ENCODE measurements at regions not wholly inside any gene's neighbourhood (a gene's known extent, or its start where the extent isn't known, plus 50 kb on each side); places are given as distances from the start of the nearest gene placed in this dataset.

- FAIRE-seq (no peak), DNase-seq (ENCODE audit: insufficient read length, low spot score) (no peak)
- TF ChIP-seq POLR2AphosphoS5 (IDR thresholded peaks at IDR 0.05; ENCODE audit: low read depth, low read length) (no peak), POLR2A (IDR thresholded peaks at IDR 0.05; ENCODE audit: low read depth, low read length) (no peak), POU2F2 (IDR thresholded peaks at IDR 0.05; ENCODE audit: low read depth, low read length) (no peak), TAF1 (IDR thresholded peaks at IDR 0.05; ENCODE audit: low read depth, low read length) (no peak), SPI1 (IDR thresholded peaks at IDR 0.05; ENCODE audit: low read depth, low read length) (no peak), PAX5 (IDR thresholded peaks at IDR 0.05; ENCODE audit: insufficient read depth, low read length, severe bottlenecking) (no peak)
Observed at GRCh38 chr19:28567834-28568233, 645.1 kb downstream of the UQCRFS1 start.

DNA sequence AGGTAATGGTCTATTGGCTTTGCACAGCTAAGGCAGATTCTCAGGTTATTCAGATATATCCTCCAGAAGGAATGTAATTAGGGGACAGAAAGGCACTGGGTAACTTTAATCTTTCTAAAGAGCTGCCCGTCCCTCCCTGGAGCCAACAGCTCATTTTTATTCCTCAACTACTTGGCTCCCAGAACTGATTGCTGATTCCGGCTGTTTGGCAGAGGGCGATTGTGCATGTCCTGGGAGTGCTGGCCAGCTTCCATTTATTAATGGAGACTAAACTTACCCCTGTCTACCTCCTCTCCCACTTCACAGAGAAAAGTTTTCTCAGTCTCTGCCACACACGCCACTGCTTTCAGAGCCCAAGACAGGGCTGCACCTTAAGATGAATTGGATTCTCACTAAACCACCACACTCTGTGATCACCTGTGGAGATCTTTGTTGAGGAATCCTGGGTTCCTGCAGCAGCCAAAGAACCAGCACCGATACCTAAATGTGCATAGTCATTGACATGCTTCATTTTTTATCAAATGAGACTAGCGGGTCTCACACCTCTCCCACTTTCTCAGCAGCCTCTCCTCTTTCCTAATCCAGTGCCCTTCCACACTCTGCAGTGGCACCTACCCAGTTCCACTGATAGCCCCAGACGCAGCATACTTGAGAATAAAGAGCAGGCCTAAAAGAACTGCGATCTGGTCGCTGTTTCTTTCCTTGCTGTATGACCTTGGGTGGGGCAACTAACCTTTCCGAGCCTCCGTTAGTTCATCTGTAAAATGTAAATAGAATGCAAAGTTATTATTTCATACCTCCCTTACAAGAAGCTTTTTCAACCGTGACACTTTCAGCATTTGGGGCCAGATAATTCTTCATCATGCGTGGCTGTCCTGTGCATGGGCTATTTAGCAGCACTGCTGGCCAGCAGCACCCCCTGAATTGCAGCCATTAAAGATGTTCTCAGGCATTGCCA is 648.7 kb downstream of the UQCRFS1 start:
- DNase-seq (ENCODE audit: insufficient read length, low spot score) (no peak), FAIRE-seq (no peak)
- TF ChIP-seq TAF1 (IDR thresholded peaks at IDR 0.05; ENCODE audit: low read depth, low read length) (no peak), POU2F2 (IDR thresholded peaks at IDR 0.05; ENCODE audit: low read depth, low read length) (no peak), POLR2A (IDR thresholded peaks at IDR 0.05; ENCODE audit: low read depth, low read length) (no peak), PAX5 (IDR thresholded peaks at IDR 0.05; ENCODE audit: insufficient read depth, low read length, severe bottlenecking) (no peak), SPI1 (IDR thresholded peaks at IDR 0.05; ENCODE audit: low read depth, low read length) (no peak), POLR2AphosphoS5 (IDR thresholded peaks at IDR 0.05; ENCODE audit: low read depth, low read length) (no peak)

GRCh38 chr19:28560786-28561185 is 652.2 kb downstream of the UQCRFS1 start:
- FAIRE-seq = no peak
- DNase-seq (ENCODE audit: insufficient read length, low spot score) = no peak
- TF ChIP-seq SPI1 (IDR thresholded peaks at IDR 0.05; ENCODE audit: low read depth, low read length) (no peak), TAF1 (IDR thresholded peaks at IDR 0.05; ENCODE audit: low read depth, low read length) (no peak), PAX5 (IDR thresholded peaks at IDR 0.05; ENCODE audit: insufficient read depth, low read length, severe bottlenecking) (no peak)

DNA sequence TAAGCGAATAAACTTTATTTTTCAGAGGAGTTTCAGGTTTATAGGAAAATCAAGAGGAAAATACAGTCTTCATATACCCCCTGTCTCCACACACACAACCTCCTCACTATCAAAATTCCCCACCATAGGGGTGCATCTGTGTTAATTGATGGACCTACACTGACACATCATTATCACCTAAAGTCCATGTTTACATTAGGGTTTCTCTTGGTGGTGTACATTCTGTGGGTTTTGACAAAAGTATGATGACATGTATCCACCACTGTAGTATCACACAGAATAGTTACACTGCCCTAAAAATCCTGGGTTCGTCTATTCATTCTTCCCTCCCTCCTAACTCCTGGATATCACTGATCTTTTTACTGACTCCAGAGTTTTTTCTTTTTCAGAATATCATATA is 654.2 kb downstream of the UQCRFS1 start:
- FAIRE-seq = no peak
- no peak for TF ChIP-seq PAX5 (IDR thresholded peaks at IDR 0.05; ENCODE audit: insufficient read depth, low read length, severe bottlenecking)
- TF ChIP-seq SPI1 (IDR thresholded peaks at IDR 0.05; ENCODE audit: low read depth, low read length) = no peak
- TF ChIP-seq POU2F2 (IDR thresholded peaks at IDR 0.05; ENCODE audit: low read depth, low read length) = no peak
- TF ChIP-seq POLR2AphosphoS5 (IDR thresholded peaks at IDR 0.05; ENCODE audit: low read depth, low read length) = no peak
- no peak for DNase-seq (ENCODE audit: insufficient read length, low spot score)

DNA sequence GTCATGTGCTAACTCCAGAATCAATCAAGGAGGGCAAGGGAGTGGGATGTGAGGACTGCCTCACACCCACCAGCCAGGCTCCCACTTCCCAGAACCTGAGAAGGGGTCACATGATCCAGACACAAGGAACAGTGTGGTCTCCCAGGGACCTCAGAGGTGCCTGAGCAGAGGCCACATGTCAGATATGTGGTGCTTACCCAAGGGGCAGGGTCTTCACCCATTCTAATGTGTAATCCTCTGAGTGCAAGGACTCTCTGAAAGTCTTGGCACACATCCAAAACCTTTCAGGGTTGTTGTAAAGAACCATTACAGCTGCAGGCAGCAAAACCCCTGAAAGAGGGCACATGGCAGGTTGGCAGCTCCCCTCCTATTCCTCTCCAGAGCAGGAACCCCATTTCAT is 656.6 kb downstream of the UQCRFS1 start:
- FAIRE-seq = no peak
- no peak for TF ChIP-seq TAF1 (IDR thresholded peaks at IDR 0.05; ENCODE audit: low read depth, low read length)
- TF ChIP-seq SPI1 (IDR thresholded peaks at IDR 0.05; ENCODE audit: low read depth, low read length) = no peak
- TF ChIP-seq PAX5 (IDR thresholded peaks at IDR 0.05; ENCODE audit: insufficient read depth, low read length, severe bottlenecking) = no peak
- no peak for TF ChIP-seq POU2F2 (IDR thresholded peaks at IDR 0.05; ENCODE audit: low read depth, low read length)
- no peak for TF ChIP-seq POLR2A (IDR thresholded peaks at IDR 0.05; ENCODE audit: low read depth, low read length)
- no peak for TF ChIP-seq POLR2AphosphoS5 (IDR thresholded peaks at IDR 0.05; ENCODE audit: low read depth, low read length)
- DNase-seq (ENCODE audit: insufficient read length, low spot score) = no peak

GRCh38 chr19:28555317-28555716 is 657.6 kb downstream of the UQCRFS1 start:
- no peak for FAIRE-seq
- no peak for TF ChIP-seq PAX5 (IDR thresholded peaks at IDR 0.05; ENCODE audit: insufficient read depth, low read length, severe bottlenecking)
- no peak for TF ChIP-seq SPI1 (IDR thresholded peaks at IDR 0.05; ENCODE audit: low read depth, low read length)
- TF ChIP-seq TAF1 (IDR thresholded peaks at IDR 0.05; ENCODE audit: low read depth, low read length) = no peak
- TF ChIP-seq POLR2AphosphoS5 (IDR thresholded peaks at IDR 0.05; ENCODE audit: low read depth, low read length) = no peak
- no peak for TF ChIP-seq POLR2A (IDR thresholded peaks at IDR 0.05; ENCODE audit: low read depth, low read length)
- TF ChIP-seq POU2F2 (IDR thresholded peaks at IDR 0.05; ENCODE audit: low read depth, low read length) = no peak
- no peak for DNase-seq (ENCODE audit: insufficient read length, low spot score)

DNA sequence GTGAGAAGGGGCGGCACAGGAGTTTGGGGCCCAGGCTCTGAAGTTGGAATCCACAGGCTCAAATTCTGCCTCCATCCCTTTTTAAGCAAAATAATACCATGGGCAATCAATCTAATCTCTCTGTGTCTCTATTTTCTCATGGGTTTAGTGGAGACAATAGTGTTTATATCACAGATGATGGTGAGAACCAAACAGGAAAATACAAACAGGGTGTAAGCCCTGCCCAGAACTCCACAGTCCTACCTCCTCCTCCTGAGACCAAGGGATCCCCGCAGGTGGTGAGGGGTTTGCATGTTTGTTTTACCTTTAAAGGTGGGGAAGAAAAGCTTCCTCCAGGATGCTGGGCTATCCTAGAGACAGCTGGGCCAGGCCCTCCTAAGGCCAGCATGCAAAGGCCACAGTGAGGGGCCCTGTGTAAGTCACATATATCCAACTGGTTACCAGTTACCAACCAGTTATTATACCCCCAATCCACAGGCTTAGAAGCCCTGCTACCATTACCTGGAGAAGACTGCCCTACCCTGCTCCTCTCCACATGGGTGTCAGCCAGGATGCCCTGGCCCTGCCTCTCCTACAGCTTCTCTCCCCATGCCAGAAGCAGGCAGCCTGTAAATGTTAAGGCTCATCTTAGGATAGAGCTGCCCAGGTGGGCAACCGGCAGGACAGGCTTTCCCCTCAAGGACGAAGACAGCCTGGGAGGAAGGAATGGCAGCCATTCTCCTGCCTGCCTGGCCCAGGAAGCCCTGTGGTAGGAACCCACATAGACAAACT is 658.4 kb downstream of the UQCRFS1 start:
- no peak for DNase-seq (ENCODE audit: insufficient read length, low spot score)
- no peak for FAIRE-seq
- TF ChIP-seq POU2F2 (IDR thresholded peaks at IDR 0.05; ENCODE audit: low read depth, low read length) (no peak), POLR2AphosphoS5 (IDR thresholded peaks at IDR 0.05; ENCODE audit: low read depth, low read length) (no peak), TAF1 (IDR thresholded peaks at IDR 0.05; ENCODE audit: low read depth, low read length) (no peak), PAX5 (IDR thresholded peaks at IDR 0.05; ENCODE audit: insufficient read depth, low read length, severe bottlenecking) (no peak), POLR2A (IDR thresholded peaks at IDR 0.05; ENCODE audit: low read depth, low read length) (no peak), SPI1 (IDR thresholded peaks at IDR 0.05; ENCODE audit: low read depth, low read length) (no peak)

GRCh38 chr19:28553764-28554163 is 659.2 kb downstream of the UQCRFS1 start:
- FAIRE-seq (no peak), DNase-seq (ENCODE audit: insufficient read length, low spot score) (no peak)
- TF ChIP-seq TAF1 (IDR thresholded peaks at IDR 0.05; ENCODE audit: low read depth, low read length) = no peak
- no peak for TF ChIP-seq SPI1 (IDR thresholded peaks at IDR 0.05; ENCODE audit: low read depth, low read length)
- no peak for TF ChIP-seq POLR2AphosphoS5 (IDR thresholded peaks at IDR 0.05; ENCODE audit: low read depth, low read length)
- TF ChIP-seq POLR2A (IDR thresholded peaks at IDR 0.05; ENCODE audit: low read depth, low read length) = no peak
- TF ChIP-seq POU2F2 (IDR thresholded peaks at IDR 0.05; ENCODE audit: low read depth, low read length) = no peak
- no peak for TF ChIP-seq PAX5 (IDR thresholded peaks at IDR 0.05; ENCODE audit: insufficient read depth, low read length, severe bottlenecking)

GRCh38 chr19:28553005-28553404 is 659.9 kb downstream of the UQCRFS1 start:
- no peak for FAIRE-seq
- DNase-seq (ENCODE audit: insufficient read length, low spot score) = no peak
- TF ChIP-seq POU2F2 (IDR thresholded peaks at IDR 0.05; ENCODE audit: low read depth, low read length) (no peak), POLR2A (IDR thresholded peaks at IDR 0.05; ENCODE audit: low read depth, low read length) (no peak), PAX5 (IDR thresholded peaks at IDR 0.05; ENCODE audit: insufficient read depth, low read length, severe bottlenecking) (no peak), SPI1 (IDR thresholded peaks at IDR 0.05; ENCODE audit: low read depth, low read length) (no peak), POLR2AphosphoS5 (IDR thresholded peaks at IDR 0.05; ENCODE audit: low read depth, low read length) (no peak), TAF1 (IDR thresholded peaks at IDR 0.05; ENCODE audit: low read depth, low read length) (no peak)

All from GM12891 (cell line).